ENCODE measurements at regions not wholly inside any gene's neighbourhood (a gene's known extent, or its start where the extent isn't known, plus 50 kb on each side); places are given as distances from the start of the nearest gene placed in this dataset.

- Histone ChIP-seq H3K27ac (ENCODE audit: low read depth, low read length) (no peak overlapping the region), H3K4me2 (ENCODE audit: low read length) (no peak overlapping the region), H3K4me3 (replicated peaks in 1 of 2; ENCODE audit: low read depth in 1 of 2, low read length in 2 of 2) (no peak overlapping the region), H3K9me3 (ENCODE audit: control insufficient read depth in 1 of 2, insufficient read depth in 1 of 2, low read depth in 1 of 2, low read length in 2 of 2) (no peaks in the 10 kb centered on the region), H3K27me3 (ENCODE audit: insufficient read depth, low read length) (no peaks in the 10 kb centered on the region), H3K9ac (ENCODE audit: low read length) (no peak overlapping the region), H3K79me2 (ENCODE audit: insufficient read depth, low read length) (no peaks in the 10 kb centered on the region), H4K20me1 (ENCODE audit: insufficient read depth) (no peaks in the 10 kb centered on the region), H2AFZ (ENCODE audit: low read depth, low read length, poor library complexity, severe bottlenecking) (no peak overlapping the region), H3K9me2 (ENCODE audit: insufficient read depth) (no peaks in the 10 kb centered on the region), H3K4me1 (ENCODE audit: control insufficient read depth in 1 of 2, insufficient read depth in 2 of 2, low read length in 2 of 2) (peaks cover 0 to 9% of the 10 kb centered on the region in 2 experiments; a peak in 2 of 4 replicates), H3K36me3 (ENCODE audit: control insufficient read depth in 1 of 2, insufficient read depth in 2 of 2, low read length in 2 of 2) (no peaks in the 10 kb centered on the region)
- DNase-seq (ENCODE audit: low read depth, low spot score) (no peak), ATAC-seq (no peak)
- POLR2A ChIA-PET: no interaction called here
- CTCF ChIA-PET: no interaction called here
- RAD21 ChIA-PET (ENCODE audit: low non-redundant PET in 1 of 2, low total read pairs in 2 of 2, uncharacterized antibody in 2 of 2, unreplicated experiment in 2 of 2): no interaction called here
- no TSS peak for BruUV-seq (replicated peaks)
- intact Hi-C loops (cut with micrococcal nuclease): no loop called here
- TF ChIP-seq REST (IDR thresholded peaks at IDR 0.05; ENCODE audit: low read depth) (no peak), POLR2AphosphoS5 (IDR thresholded peaks at IDR 0.05; ENCODE audit: low read depth, low read length) (no peak), ZFX (IDR thresholded peaks at IDR 0.05) (no peak), SP1 (IDR thresholded peaks at IDR 0.05; ENCODE audit: low read depth) (no peak), ZNF274 (IDR thresholded peaks at IDR 0.05; ENCODE audit: low read depth, low read length) (no peak), POLR2A (IDR thresholded peaks at IDR 0.05; ENCODE audit: borderline replicate concordance, extremely low read depth, insufficient read depth, insufficient read length) (no peak), SRF (IDR thresholded peaks at IDR 0.05; ENCODE audit: low read depth) (no peak), CEBPB (IDR thresholded peaks at IDR 0.05; ENCODE audit: low read depth) (no peak), ELF1 (IDR thresholded peaks at IDR 0.05; ENCODE audit: borderline replicate concordance, low read depth) (no peak), EZH2phosphoT487 (IDR thresholded peaks at IDR 0.05; ENCODE audit: borderline replicate concordance) (no peak), ATF3 (IDR thresholded peaks at IDR 0.05) (no peak), SIN3A (IDR thresholded peaks at IDR 0.05; ENCODE audit: low read depth) (no peak), EZH2 (IDR thresholded peaks at IDR 0.05) (no peak), CTCF (IDR thresholded peaks at IDR 0.05 in 2 of 3, conservative IDR thresholded peaks at IDR 0.05 in 1 of 3; ENCODE audit: borderline replicate concordance in 1 of 3, insufficient read depth in 1 of 3, low read depth in 2 of 3, low read length in 2 of 3) (no peak), JUND (IDR thresholded peaks at IDR 0.05) (no peak)
Observed at GRCh38 chr6:14647357-14647756, 529.8 kb downstream of the CD83 start.

Measured in HCT116 (cell line).